HG03060 (cell line): ENCODE measurements at regions not wholly inside any gene's neighbourhood (a gene's known extent, or its start where the extent isn't known, plus 50 kb on each side); places are given as distances from the start of the nearest gene placed in this dataset.

Source experiments
- ATAC-seq: cut with Tn5 transposase; IDR thresholded peaks from one replicate; pipeline ENCODE4 v1.9.1; 2021; ENCODE audit warnings: low read depth, moderate number of reproducible peaks; ENCODE audit not compliant: unreplicated experiment

DNA sequence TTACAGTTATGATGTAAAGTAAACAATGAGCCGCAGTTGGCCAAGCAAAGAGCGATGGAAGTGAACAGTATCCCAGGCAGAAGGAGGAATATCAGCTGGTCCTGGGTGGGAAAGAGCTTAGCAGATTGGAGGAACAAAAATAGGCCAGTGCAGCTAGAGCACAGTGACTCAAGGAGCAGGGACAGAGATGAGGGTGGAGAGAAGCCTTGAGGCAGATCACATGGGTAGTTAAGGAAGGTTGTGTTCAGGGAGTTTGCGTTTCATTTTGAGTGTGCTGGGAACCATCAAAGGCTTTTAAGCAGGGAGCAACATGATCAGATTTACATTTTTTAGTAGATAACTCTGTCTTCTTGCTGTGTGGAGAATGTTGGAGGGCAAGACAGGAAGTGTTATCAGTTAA lies 113.6 kb downstream of the OAT start:
- no peak for ATAC-seq

DNA sequence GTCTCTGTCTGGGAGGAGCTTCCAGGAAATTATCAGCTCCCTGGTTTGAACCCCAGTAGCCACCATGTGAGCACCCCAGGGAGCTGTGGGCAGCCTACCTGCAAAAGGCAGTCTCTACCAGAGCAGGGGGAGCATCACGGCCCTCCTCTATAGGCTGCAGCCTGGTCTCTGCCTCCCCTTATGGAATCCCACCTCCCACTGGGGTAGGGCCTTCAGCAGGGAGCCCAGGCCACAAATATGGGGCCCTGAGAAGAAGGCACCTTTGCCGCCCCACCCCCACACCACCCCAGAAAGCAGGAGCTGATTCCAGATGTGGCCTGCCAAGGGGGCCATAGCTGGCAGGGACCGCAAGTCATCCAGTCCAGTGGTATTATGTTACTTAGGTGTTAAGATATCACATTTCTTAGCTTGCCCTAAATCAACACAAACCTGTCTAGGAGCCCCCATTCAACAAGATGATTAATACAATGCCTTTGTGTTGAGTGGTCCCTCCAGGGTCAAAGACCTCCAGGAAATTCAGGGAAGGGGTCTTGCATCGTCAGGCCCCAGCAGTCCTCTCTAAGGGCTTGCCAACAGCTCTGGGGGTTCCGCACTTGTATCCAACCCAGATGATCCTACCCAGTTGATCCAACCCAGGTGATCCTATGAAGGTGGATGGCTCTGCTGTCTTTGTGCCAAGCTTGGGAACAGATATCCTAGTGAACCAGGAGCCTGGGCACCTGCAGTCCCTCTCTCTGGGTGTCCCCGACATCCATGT lies 114.9 kb downstream of the OAT start:
- no peak for ATAC-seq

DNA sequence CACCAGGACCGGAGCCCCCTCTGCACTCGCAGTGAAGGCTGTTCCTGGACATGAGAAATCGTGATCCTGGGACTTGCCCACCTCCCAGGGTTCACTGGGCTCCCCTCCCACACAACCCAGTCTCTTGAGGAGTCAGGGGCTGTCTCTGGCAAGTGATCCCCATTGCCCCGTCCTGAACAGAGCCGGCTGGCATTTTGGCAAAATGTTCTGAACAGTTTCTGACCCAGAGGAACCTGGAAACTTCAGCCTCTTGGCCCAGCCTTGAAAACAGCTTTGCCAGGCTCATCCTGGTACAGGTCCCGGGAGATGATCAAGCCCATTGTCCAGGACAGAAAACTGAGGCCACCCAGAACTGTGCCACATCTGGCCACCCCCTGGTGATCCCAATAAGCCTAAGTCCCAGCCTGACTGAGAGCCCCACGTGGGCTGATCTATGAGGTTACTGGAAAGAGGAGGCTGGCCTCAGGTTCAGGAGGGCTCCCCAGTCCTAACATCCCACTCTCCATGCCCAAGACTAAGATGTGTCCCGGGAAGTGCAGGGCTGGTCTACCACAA lies 115.7 kb downstream of the OAT start:
- ATAC-seq, result no peak

DNA sequence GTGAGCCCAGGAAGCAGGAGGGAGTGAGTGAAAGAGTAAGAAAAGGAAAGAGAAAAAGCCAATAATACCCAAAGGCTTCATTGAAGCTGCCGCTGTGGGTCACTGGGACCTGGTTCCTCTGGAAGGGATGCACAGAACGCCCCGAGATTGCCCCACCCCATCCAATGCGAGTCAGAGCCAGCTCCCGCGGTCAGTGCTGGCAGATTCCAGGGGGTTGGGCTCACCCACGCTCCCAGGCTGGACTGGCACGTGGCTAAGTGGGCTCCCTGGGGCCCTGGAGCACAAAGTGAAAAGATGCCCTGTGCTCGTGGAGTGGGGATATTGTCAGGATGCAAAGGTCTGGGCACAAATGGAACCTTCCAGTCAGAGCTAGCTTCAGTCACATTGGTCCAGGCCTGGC lies 117.0 kb downstream of the OAT start:
- no peak for ATAC-seq

DNA sequence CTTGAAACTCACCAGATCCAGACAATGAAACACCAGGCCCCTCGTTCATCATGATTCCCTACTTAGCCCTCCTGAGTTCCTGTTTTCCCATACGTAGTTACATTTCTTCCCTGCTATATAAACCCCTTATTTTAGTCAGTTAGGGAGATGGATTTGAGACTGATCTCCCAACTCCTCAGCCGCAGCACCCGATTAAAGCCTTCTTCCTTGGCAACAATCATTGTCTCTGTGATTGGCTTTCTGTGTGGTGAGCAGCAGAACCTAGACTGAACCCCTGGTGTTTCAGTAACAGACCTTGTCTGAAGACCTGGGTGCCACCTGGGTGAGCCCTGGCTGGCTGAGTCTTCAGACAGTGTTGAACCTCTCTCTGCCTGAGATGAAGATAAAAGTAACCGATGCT lies 118.0 kb downstream of the OAT start:
- ATAC-seq, result no peak

DNA sequence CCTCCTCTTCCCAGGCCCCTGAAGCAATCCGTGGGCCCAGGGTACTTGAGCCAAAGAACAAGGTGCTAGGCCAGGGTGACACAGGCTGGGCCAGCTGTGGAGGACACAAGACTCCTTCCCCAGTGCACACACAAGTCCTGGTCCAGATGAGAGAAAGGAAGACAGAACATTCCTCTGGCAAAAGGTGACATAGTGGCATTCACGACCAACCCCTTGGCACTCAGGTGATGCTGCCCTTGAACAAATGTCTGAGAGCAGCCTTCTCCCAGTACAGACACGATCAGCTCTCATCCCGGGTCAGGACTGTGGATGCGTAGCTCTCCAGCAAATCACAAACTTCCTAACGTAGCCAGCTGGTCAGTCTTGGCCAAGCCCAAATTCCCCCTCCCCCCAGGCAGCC lies 118.5 kb downstream of the OAT start:
- ATAC-seq, result no peak

DNA sequence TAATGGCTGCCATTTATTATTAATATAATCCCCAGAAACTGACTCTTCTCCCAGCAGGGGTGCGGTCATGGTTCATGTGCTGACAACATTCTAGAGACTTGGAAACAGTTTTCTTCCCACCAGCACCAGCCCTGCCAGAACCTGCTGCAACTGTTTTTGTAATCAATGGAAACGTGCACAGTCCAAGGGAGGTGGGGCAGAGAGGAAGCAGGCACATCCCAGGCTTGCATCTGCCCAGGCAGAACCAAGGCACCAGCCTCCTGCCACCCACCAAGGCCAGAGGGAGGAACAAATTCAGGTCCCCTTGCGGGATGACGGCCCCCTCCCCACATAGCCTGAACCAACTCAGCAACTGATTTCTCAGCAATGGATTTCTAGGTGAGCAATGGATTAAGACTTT lies 119.0 kb downstream of the OAT start:
- no peak for ATAC-seq

DNA sequence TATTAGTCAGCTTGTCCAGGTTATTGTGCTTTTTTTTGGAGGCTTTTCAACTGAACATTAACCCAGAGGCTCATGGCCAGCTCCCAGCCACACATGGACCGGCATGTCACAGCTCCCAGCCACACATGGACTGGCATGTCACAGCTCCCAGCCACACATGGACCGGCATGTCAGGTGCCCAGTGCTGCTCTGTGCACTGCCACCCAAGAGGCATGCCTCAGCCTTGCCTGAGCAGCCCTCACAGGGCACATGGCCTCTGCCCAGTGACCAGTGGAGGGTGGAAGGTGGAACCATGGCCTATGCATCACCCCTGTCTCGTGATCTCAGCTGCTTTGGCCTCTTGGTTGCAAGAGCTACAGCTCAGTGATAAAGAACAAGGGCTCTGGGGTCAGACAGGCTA lies 119.8 kb downstream of the OAT start:
- ATAC-seq, result no peak

DNA sequence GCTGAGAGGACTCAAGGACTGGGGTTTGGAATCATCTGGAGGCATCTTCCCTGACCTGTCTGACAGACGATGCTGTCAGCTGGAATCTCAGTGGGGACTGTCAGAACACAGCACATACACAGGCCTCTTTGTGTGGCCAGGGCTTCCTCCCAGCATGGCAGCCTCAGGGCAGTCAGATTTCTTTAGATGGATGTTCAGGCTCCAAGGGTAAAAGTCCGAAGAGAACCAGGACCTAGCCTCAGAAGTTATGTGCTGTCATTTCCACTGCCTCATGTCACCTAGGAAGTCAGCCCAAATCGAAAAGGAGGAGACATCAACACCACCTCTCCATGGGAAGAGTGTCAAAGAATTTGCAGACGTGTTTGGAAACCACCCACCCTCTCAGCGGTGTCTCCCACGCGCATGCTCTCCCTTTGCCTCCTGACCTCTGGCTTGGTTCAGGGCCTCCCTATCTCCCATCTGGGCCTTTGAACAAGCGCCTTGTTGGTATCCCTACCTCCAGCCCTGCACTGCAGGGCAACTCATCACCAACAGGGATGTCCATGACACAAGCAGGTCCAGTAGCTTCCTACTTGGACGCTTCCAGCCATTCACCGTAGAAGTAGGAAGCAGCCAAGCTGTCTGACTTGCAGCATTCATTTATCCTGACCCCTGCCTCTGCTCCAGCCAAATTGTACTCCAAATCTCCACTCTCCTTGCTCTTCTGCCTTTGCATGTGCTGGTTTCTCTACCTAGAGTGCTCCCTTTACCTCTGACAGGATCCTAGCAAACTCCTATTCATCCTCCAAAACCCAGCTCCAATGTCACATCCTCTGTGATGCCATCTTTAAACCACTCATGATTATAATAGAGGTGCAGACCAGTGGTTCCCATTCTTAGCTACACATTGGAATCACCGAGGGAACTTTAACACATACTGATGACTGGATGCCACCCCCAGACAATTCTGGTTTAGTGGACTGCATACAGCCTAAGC lies 121.6 kb downstream of the OAT start:
- ATAC-seq, result no peak

DNA sequence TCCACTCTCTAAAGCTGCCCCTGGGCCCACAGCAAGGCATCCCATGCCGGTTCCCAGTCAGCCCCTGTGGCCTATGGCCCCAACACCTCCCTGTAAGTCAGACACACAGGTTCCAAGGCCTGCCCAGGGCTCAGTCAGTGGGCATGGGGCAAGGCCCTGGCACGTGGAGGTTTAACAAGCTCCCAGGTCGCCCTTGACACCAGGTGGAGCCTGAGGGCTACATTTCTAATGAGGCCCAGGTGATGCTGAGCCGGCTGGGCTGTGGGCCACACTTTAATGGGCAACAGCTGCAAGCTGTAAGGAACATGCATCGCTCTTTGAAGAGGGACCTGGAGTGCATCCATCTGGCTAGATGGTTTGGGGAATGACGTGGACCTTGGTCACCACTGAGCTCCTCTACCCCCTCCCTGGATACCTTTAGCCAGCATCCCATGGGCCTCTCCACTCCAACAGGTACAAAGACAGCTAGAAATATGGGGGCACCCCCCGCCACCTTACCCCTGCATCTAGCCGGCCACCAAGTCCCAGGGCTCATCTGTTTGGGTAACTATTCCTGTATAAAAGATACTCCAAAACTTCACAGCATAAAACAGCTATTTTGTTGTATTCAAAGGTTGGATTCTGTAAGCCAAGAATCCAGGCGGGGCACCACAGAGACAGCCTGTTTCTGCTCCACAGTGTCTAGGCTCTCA lies 122.5 kb downstream of the OAT start:
- ATAC-seq, result no peak

DNA sequence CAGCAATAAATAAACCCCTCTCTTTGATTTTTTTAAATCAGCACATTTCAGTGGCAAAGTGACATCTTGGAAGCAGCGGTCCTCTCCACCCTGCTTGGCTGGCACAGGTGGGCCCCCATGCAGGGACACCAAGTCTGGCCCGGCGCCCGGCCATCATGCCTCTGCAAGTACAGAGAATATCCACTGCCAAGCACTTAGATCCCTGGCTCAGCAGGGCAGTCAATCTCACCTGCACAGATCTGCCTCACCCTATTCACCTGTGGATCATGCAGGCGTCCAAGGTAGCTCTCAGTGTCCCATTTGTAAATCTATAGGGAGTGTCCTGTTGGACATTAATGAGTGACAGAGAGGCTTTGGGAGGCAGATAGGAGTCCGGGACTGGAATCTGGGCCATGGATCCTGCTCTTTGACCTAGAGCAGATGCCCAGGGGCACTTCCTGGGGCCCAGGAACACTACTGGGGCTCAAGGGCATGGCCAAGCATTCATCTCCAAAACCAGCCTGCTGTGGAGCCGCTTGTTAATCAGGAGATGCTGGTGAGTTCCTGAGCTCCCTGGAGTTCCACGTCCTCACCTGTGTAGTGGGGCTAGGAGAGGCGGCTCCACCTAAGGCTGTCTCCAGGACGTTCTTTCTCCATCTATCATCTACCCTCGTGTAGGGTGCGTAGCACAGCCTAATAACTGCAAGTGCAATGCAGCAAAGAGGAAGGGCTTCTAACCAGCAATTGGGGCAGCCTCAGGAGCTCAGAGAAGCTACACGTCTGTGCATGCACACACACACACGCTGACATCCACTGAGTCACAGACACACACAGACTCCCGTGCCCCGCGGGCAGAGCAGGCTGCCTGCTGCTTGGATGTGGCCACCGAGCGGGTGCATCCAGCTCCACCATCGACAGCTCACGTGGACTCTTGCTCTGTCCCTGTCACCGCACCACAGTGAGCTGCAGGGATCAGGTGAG lies 123.6 kb downstream of the OAT start:
- no peak for ATAC-seq

DNA sequence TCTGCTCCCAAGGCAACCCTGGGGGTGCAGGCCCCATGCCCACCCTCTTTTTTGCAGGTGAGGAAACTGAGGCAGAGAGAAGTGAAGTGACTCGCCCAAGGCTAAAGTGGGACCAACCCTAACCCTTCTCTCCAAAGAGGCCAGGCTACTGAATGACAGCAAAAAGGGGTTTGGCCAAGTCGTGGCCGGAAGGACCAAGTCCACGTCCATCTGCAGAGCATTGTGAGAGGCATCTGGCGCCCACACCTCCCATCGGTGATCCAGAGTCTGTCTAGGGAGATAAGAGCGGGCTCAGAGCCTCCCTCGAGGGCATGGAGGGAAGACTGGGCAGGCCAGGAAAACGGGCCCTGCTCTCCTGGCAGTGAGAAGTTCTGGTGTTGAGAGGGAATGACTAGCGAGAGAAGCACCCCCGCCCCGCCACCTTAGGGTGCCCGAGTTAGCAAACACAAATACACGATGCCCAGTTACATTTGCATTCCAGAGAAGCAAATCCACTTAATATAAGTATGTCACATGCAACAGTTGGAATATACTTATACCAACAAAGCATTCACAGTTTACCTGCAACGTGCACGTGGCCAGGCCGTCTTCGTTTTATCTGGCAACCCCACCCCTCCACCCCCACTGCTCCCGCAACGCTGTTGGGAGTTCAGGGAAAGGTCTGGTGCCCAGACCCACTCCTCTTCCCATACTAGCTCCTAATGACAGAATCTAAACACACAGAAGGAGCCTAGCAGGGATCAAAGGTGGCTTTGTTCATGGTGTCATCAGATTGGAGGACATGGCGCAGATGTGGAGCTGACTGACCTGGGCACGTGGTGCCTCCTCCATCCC lies 124.9 kb downstream of the OAT start:
- ATAC-seq, result no peak

DNA sequence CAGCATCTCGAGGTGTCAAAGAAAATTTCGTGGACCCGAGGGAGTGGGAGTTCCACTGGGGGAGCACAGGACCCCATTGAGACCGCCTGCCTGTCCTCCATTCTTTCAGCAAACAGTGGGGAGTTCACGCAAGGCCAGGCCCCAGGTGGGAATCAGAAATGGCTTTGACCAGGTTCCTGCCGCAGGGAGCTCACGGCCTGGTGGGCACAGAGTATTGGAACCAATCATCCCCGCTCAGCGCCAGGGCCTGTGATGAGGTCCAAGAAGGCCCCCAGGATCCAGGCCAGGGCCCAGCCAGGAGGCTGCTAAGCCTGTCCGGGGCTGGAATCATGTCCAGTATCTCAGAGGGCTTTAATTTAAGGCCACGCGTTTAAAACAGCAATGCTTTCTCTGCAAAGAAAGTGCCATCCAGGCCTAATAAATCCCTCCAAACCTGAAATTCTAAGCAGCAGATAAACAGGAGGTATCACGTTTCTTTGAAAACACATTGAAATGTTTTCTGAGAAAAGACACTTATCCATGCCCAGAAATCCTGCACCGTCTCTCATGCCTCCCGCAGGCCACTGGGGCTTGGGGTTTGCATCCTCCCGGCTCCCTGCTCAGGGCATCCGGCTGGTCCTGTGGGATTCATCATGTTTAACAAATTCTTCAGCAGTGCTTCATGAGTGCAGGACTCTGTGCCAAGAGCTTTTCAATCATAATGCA lies 125.7 kb downstream of the OAT start:
- ATAC-seq, result no peak

DNA sequence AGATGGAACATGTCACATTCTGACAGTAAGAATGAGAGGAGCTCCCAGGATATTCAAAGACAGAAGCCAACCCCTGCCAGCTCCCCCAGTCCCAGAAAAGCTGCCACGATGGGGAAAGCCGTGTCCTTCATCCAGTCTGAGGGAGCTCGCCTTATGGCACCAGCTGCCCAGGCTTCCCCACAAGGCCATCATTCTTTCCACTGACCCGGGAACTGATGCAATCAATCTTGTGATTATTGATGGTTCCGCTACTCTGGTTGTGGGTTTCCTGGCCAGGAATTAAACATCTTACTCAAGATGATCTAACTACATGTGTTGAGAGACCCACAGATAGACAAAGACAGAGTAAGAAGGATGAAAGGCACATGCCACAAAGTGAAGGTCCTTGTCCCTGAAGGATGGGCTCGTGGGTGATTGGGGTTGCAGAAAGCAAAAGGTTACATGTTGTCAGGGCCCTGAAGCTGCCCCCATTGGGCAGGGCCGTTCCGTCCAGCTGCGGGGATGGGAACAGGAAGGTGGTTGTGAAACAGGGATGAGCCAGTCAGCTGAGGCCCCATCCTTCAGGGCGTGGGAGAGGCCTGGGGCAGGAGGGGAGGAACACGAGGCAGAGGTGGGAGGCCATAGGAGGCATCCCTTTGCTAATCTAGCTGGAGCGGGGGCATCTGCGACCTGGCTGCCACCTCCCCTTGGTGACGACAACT lies 127.6 kb downstream of the OAT start:
- ATAC-seq, result no peak

DNA sequence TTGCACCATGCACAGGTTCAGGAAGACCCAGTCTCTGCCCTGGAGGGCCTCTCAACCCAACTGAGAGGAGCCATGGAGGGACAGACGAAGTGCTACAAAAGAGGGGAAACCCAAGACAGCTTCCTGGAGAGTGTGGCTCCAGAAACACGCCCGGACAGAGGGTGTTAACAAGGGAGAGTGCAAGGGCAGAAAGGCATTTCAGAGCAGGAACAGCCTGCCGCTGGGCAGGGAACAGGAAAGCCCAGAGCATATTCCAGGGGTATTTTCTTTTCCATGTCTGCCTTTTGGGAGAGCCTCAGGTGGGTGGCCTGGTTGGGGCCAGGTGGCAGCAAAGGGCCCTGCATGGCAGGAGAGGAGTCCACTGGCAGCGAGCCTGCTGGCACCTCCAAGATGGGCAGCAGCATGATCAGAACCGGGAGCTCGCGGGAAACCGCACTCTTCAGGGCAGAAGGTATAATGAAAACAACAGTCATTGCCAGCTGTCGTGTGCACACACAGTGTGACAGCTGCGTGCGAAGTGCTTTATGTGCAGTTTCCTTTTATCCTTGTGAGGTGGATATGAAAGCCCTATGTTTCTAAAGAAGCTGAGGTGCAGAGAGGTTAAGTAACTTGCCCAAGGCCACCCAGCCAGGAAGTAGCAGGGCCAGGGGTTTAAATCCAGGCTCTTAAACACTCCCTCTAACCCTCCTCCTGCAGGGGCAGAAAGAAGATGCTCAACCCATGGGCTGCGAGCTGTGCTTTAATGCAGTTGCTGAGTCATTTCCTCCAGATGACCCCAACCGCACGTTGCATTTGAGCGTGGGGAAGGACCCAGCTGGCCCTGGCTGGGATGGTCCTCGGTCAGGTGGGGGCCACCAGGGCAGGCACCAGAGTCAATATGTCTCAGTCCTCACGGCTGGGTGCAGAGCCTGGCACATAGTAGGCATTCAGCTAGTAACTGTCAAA lies 128.6 kb downstream of the OAT start:
- peak; percentile 34 for ATAC-seq
